Nucleus accumbens (tissue), 56 donors: ENCODE measurements at regions not wholly inside any gene's neighbourhood (a gene's known extent, or its start where the extent isn't known, plus 50 kb on each side); places are given as distances from the start of the nearest gene placed in this dataset.

Experiments
- DNase-seq, 56 donors: peaks; one replicate each; lab custom pipeline; 2025; lab: John Stamatoyannopoulos, UW

DNA sequence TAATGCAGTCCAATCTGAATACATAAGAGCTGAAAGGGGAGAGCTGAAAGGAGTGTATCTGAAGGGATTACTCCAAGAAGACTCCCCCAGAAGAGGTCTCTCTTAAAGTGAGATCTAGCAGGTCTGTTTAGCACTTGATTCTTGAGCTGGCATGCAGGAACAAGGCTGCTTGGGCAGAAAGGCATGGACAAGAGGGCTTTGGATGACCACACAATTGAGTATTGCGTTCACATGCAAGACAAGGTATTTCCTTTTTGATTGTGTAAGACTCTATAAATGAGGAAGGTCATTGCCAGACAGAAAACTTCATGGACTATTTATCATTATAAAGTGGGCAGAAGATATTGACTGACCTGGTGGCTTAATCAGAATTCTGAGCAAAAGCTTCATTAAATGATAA is 145.5 kb upstream of the AFF2 start:
- DNase-seq: no peak

DNA sequence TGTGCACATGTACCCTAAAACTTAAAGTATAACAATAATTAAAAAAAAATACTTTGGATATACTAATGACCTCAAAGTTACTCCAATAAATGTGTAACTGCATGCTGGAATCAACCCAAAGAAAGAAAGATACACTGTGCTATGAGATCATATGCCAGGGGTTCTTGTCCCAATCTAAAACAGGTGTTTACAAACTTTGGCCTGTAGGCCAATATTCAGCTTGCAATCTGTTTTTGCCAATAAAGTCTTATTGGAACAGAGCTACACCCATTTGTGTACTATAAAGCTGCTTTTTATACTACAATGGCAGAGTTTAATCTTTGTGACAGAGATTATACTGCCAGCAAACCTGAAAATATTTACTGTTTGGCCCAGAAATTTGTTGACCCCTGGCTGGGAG is 138.8 kb upstream of the AFF2 start:
- DNase-seq: no peak

DNA sequence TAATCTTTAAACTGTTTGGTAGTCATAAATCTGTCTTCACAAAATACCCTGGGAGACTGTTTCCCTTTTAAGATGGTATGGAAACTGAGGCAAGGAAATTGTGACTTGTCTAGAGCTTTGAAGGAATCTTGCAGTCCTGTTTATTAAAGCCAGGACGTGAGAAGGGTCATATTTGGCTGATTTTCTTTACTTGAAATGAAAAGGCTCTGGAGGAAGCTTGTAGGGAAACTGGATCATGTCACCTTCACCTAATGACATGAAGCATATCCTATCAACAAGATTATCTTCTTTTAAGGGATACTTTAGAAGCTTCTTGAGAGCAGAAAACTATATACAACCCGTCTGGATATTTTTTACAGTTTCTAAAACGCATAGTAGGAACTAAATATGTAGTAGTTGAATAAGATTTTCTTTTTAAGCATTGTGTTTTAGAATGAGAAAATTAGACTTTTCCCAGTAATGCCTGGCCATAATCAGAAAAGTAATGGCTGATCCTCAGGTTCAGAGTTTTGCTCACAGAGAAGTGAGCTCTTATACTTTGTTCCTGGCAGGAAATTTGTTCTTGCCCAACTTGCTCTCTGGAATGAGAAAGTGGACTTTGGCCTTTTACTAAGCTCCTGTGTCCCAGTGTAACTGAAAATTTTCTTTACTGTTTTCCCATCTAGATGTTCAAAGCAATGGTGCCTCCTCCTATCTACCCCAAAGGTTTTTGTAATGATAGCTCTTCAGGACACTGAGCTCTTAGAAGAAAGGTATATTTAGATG is 136.8 kb upstream of the AFF2 start:
- no peak for DNase-seq

DNA sequence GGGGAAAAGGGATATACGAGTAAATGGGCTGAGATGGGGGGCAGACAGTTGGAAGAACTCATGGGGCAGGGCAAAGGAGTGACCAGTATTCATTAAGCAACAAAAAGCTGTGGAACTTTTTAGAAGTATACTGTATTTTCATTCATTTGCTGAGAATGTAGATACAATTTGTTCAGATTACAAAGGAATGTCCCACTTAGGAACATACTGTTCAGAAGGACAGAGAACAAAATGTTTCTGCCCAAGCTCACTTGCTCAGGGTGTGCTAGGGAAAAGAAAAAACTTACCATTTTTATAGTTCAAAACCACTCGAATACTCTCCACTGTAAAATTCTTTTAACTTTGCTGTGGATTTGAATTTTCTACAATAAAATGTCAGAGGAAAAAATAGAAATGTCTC is 135.2 kb upstream of the AFF2 start:
- DNase-seq: no peak

DNA sequence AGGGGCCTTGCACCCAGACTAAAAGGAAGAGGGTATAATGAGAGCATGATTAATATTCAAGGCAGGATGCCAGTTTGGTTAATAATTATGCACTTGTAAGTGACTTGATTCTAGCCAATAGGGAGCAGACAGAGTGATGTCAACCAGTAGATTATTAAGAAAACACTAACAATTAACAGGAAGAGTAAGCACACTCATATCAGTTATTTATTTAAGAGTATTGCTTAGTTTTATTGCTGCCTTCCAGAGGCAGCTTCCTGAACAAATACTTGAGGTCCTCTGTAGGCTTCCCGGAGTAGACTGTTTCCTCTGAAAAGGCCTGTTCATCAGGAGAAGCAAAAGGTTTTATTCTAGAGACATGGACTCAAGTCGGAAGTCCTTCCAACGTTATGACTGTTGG is 129.1 kb upstream of the AFF2 start:
- no peak for DNase-seq

DNA sequence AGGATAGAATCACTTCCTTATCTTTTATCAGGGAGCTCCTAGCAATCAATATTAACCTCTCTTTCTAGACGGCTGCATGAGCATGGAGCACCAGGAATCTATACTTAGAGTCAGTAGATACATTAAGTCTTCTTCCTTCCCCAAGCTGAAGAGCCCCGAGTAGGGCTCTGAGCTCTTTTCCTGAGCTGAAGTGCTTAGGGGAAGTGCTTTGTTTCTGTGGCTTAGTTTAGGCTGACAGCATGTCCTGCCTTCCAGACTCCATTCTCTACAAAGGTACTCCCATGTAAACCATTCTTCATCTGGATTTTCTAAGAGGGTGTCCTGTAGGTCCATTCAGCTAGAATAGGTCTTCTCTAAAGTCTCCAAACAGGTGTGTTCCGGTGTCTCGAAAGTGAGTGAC is 127.5 kb upstream of the AFF2 start:
- DNase-seq: no peak

DNA sequence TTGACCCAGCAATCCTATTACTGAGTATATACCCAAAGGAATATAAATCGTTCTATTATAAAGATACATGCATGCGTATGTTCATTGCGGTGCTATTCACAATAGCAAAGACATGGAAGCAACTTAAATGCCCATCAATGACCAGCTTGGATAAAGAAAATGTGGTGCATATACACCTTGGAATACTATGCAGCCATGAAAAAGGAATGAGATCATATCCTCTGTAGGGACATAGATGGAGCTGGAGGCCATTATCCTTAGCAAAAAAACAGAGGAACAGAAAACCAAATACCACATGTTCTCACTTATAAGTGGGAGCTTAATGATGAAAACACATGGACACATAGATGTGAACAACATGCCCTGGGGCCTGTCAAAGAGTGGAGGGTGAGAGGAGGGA is 124.1 kb upstream of the AFF2 start:
- no peak for DNase-seq

DNA sequence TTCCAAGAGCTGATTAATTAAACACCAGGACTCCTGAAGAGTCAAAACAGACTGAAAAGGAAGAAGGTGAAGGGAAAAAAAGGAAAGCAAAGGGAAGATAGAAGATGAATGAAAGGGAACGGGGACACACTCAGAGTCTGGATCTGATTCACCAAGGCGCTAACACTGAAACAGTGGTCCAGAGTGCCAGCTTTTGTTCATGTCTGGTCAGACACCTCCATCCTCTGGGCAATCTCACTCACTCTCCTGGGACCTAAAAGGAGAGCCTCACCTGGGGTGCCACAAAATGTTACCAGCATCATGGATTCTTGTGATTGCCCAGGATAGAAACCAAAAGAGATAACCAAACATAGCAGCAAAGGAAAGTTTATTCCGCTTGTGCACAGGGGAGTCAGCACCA is 120.3 kb upstream of the AFF2 start:
- DNase-seq: no peak

DNA sequence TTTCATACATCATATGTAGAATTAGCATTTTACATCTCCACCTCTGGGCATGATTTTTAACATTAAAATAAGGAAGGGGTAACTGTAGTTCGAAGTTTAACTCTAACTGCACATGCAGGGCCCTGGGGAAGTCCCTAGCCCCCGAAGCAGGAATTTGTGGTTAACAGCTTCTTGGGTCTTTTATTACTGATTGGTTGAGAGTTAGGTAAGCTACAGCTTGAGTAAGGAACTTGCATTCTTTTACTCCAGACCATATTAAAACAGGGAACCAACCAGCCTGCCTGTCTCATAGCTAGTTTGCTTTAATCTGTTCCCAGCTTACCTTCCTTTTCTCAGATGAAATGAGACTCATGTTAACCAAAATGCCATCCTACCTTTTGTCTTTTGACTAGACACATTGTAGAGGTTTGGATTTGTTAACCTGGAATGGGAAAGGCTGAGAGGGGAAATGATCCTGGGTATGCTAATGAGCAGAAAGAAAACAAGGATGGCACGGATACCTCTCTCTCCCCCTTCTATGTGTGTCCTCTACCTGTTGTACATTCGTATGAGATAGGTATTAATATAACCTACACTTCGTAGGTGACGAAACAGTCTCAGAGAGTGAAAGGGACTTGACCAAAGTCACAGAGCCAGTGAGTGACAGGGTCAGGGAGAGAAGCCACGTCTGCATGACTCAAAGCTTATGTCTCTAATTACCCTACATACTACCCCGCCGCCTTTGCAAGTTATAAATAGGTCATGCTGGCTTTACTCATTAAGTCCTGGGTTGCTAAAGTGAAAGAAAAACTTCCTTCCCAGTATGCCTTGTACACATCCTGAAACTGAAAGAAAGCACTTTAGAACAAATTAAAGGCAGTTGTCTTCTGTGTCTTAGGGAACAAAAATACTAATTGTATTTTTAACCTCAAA is 119.5 kb upstream of the AFF2 start:
- DNase-seq: no peak

DNA sequence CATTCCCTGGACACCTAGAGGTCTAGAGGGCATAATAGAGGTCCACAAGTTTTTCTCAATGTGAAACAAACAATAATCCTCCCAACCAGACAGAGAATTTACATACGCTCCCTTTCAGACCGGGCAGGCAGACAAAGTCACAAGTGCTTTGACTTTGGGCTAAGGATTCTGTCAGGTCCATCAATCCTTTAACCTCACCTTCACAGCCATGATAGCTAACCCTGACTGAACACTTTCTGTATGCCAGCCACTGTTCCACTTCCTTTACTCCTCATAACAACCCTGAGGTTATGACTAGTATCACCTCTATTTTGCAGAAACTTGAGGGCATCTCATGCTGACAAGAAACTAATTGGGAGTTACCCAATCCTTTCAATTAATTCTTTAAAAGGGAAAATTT is 118.8 kb upstream of the AFF2 start:
- DNase-seq: no peak

DNA sequence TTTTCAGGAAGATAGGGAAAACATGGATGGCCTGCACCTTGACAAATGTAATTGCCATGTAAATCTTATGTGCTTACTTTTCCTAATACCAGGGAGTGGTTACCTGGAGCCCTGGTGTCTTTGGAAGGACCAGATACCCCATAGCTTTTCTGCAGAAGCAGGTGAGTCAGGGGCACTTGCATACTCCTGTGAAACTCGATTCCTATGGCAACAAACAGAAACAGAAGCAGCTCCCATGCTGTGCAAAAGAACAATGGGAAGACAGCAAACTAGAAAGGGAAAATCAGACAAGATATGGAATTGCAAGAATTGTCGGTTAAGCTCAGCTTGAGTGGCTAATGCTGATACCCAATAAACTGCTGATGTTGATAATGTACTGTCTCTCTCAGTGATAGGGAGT is 117.4 kb upstream of the AFF2 start:
- DNase-seq: no peak

DNA sequence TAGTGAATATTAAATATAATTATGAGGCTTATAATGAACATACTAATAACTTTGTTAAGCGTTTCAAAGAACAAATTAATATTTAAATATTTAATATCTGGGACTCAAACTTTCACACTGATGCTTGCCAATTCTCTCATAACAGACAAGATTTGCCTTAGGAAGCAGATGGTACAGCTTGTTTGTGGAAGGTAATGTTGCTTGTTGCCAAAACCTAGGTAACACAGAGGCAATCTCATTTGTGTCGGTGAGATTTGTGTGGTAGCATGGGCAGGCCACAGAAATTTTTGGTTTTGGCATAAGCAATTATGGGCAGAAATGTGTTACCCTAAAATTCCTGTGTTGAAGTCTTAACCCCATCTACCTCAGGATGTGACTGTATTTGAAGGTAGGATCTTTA is 114.9 kb upstream of the AFF2 start:
- no peak for DNase-seq

DNA sequence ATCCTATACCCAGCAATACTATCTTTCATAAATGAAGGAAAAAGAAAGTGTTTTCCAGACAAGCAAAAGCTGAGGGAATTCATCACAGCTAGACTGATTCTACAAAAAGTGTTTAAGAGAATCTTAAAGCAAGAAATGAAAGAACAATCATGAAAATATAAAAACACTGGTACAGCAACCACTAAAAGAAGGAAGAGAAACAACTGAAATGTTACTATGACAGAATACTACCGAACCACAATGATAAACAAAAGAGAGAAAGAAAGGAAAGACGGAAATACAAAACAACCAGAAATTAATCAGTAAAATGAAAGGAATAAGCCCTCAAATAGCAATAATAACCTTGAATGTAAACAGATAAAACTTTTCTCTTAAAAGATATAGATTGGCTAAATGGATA is 110.8 kb upstream of the AFF2 start:
- no peak for DNase-seq

DNA sequence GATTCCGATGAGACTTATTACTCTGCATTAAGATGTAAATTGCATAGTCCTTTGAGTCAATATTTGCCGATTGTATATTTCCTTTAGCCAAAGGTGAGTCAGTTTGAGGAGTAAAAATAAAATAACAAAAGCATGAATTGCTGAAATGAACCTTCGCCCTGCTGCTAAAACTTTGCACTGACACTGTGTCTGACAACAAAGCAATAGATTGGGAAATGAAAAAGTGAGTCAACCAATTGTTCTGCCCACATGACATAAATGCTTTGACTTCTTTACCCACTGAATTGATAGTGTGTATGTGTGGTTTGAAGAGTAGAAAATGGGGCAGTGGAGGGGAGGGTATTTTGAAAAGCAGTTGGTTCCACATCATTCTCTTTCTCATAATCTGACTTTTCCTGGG is 88.4 kb upstream of the AFF2 start:
- no peak for DNase-seq

DNA sequence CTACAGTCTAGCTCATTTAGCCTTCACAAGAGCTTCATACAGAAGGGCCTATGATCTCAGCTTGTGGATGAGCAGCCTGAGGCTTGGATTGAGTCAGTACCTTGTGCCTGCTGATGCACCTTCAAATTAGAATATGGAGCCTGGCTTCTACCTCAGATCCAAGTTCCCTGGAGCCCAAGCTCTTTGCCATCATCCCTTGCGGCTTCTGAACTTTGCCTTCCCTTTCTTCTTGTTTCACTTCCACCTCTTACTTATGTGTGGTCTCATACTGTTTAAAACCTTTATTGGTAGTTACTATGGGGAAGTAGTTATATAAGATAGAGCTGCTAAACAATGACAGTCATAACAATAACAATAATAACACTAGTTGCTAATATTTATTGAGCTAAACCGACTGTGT is 84.3 kb upstream of the AFF2 start:
- no peak for DNase-seq

DNA sequence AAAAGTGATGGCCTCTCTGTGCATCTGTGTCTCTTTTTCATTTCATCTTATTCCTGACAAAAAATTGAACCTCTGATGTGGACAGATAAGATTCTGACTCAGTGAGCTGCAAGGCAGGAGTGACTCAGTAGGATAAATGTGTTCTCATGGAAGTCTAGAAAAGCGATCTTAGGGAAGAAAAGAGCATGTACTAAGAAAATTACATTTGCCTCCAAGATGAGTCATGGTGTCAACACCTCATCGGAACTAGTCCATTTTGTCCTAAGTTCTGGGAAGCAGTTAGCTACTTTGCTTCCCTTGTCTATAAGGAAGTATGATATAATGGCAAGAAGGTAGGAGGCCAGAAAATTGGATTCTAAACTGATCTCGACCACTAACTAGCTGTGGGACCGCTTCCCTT is 83.5 kb upstream of the AFF2 start:
- no peak for DNase-seq

DNA sequence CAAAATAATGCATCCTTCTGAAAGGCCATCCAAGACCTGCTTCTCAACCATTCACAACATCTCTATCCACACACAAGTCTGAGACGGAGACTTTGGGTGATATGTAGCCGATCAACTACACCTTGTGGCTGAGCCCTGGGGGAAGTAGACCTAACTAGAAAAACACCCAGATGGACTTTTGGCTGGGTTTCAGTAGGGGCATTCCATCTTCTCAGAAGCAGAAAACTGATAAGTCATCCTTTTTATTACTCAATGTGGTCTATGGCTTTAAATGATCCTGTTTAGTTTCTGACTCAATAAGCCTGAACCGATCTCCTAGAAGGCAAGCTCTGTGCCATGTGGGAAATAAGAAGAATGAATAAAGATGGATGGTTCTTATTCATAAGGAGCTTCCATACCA is 82.5 kb upstream of the AFF2 start:
- DNase-seq: no peak

DNA sequence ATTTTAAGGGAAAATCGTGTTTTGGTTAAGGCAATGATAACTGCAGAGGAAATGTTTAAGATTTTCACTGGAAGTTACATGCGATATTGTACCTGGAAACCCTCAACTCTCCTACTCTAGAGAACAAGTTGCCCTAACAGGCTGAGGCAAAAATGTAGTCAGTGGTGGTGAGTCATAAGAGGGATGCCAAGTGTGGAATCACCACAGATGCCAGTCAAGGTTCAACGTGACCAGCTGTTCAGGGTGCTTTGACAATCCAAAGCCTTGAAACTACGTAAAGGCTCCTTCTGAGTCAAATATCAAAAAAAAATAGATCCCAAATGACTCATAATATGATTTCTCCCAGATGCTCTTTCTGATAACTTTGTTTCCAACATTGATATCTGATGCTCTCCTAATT is 77.9 kb upstream of the AFF2 start:
- DNase-seq: no peak

DNA sequence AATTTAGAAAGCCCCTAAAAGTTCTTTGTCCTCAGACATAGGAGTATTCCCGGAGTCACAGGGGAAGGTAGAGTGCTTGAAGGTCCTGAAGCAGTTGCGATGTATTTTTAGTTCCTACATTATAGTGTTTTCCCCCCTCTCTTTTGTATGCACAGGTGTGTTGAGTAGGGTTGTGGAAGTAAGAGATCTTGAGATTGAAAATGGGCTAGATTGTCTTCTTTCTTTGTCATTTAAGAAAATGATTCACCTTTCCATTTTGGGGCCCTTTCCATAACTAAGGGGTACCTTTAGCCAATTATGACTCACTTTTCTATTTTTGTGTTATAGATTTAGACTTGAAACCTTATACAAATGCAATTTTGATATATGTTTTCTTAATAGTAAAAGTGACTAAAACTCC is 75.8 kb upstream of the AFF2 start:
- no peak for DNase-seq

DNA sequence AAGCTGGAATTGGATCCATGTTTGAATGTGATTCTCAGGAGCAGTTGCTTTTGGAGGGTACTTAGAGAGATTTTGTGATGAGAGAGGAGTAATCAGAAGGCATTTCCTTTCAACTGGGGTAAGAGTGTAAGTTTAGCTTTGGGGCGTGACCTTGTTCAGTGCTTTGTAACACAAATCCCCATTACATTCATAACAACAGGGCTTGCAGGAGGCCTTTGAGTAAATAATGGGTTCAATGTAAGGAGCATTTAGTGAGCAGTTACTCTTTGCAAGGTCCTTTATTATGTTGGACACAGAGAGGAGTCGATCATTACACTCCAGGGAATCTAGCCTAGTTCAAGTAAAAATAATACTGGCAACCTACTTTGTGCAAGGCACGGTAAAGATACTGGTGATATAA is 74.0 kb upstream of the AFF2 start:
- no peak for DNase-seq

DNA sequence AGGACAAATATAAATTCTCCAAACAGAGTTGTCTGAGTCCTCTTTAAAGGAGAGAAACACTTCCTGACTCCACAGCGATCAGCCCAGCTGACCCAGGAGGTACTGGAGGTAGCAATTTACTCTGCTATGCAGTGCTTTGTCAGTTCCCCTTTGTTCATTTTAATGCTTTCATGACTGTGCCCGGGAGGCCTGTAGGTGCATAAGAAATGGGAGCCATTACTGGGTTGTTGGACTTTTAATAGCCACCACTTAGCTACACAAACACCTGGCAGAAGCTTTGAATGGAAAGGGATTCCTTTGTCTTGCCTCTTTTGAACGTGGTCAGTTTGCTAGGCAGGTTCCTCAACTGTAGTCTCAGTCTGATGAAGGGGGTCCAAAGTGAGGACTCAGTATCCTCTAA is 59.0 kb upstream of the AFF2 start:
- DNase-seq: no peak

DNA sequence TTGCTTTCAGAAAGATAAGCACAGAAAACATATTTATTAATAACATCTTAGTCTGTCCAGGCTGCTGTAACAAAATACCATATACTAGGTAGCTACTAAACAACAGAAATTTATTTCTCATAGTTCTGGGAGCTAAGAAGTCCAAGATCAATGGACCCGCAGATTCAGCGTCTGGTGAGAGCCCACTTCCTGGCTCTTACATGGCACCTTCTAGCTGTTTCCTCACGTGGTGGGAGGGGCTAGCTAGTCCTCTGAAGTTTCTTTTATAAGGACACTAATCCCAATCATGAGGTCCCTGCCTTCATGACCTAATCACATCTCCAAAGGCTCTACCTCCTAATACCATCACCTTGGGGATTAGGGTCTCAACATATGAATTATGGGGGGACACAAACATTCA is 57.2 kb upstream of the AFF2 start:
- no peak for DNase-seq
